Activated CD4-positive, alpha-beta T cell treated with anti-CD3 and anti-CD28 coated beads for 36 hours (primary cell): ENCODE measurements at regions not wholly inside any gene's neighbourhood (a gene's known extent, or its start where the extent isn't known, plus 50 kb on each side); places are given as distances from the start of the nearest gene placed in this dataset.

Experiments used
- ATAC-seq: fragments of 200-7000 bp; cut with Tn5 transposase; one replicate; pipeline ENCODE4 v1.10.0; 2021; ENCODE audit warnings: mild to moderate bottlenecking, moderate library complexity
- CTCF ChIA-PET: fragments of 350-600 bp; sonication (Branson Sonifier 250); formaldehyde crosslinking; loops from one replicate; lab custom pipeline; 2021; ENCODE audit warnings: antibody characterized with exemption; lab: Charles Lee
- POLR2A ChIA-PET: fragments of 350-600 bp; sonication (Branson Sonifier 250); formaldehyde crosslinking; loops from one replicate; lab custom pipeline; 2021; ENCODE audit warnings: antibody characterized with exemption, inconsistent platforms; lab: Charles Lee
- DNase-seq: peaks from one replicate; pipeline ENCODE4 v3.0.0-alpha.2; 2020
- H3K27ac Mint-ChIP-seq: one replicate; pipeline ENCODE4 v1.8.0; 2021; ENCODE audit warnings: mixed read lengths
- H3K27me3 Mint-ChIP-seq: one replicate; pipeline ENCODE4 v1.8.0; 2021; ENCODE audit warnings: mixed read lengths
- H3K36me3 Mint-ChIP-seq: one replicate; pipeline ENCODE4 v1.8.0; 2021; ENCODE audit warnings: low read depth, mixed read lengths
- H3K4me1 Mint-ChIP-seq: one replicate; pipeline ENCODE4 v1.8.0; 2021; ENCODE audit warnings: mixed read lengths
- H3K4me3 Mint-ChIP-seq: one replicate; pipeline ENCODE4 v1.8.0; 2021; ENCODE audit warnings: mild to moderate bottlenecking, moderate library complexity, mixed read lengths
- H3K9me3 Mint-ChIP-seq: one replicate; pipeline ENCODE4 v1.8.0; 2021; ENCODE audit warnings: low read depth, mixed read lengths
- intact Hi-C, 2 experiments: fragments of 100-400 bp; cut with DNase I in 1 of 2; cut with micrococcal nuclease in 1 of 2; formaldehyde crosslinking; loops; one replicate each; pipeline versions ENCODE4 v1.14.2 to v1.15.1; 2022 to 2024; cut with DNase I, micrococcal nuclease

DNA sequence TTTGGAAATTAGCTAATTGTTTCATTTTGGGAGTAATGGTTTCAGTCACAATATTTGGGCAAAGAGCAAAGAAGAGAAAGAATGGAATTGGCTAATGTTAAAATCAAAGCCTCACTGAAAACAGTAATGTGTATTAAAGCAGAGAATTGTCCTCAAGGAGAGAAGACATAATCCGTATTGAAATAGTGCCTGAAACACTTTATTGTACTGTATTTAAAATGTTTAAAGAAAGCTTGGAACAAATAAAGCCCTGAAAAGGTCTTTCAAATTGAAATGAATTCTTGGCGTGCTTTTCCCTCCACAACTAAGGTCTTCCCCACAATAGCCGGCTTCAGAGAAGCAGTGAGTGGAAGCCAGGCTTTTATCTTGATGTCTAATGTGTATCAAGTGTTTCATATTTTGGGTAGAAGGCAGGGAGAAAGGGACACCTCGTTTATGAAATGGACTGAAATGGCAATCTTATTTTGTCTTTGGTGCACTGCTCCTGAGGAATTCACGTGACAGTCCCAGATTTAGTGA, 212.9 kb upstream of the CRY1 start:
- intact Hi-C loops: no loop called here
- POLR2A ChIA-PET: no interaction called here
- Mint-ChIP-seq H3K27me3 (no peaks in the 10 kb centered on the region), H3K4me3 (no peak overlapping the region), H3K27ac (no peak overlapping the region), H3K36me3 (no peaks in the 10 kb centered on the region), H3K4me1 (peaks cover 14% of the 10 kb centered on the region), H3K9me3 (no peaks in the 10 kb centered on the region)
- ATAC-seq: no peak
- DNase-seq: no peak
- CTCF ChIA-PET: interaction anchor here (0.7 to 1.0 kb wide), 3 partner anchors 14 to 175 kb away, joined by 3 read pairs; no protein-coding TSS in a partner anchor

GRCh38 chr12:107308310-107308709, 215.0 kb upstream of the CRY1 start:
- CTCF ChIA-PET: interaction anchor here (1.1 kb wide), 1 partner anchor 176 kb away, joined by 3 read pairs; no protein-coding TSS in a partner anchor
- intact Hi-C loops: no loop called here
- POLR2A ChIA-PET: no interaction called here
- Mint-ChIP-seq H3K27ac (no peak overlapping the region), H3K4me1 (peaks cover 14% of the 10 kb centered on the region), H3K9me3 (no peaks in the 10 kb centered on the region), H3K27me3 (no peaks in the 10 kb centered on the region), H3K4me3 (no peak overlapping the region), H3K36me3 (no peaks in the 10 kb centered on the region)
- DNase-seq (no peak), ATAC-seq (no peak)

GRCh38 chr12:107309020-107309419, 215.7 kb upstream of the CRY1 start:
- peak; percentile 63 for ATAC-seq
- peaks cover 14% of the 10 kb centered on the region for H3K4me1 Mint-ChIP-seq
- ChIA-PET POLR2A (no interaction called here), CTCF (interaction anchor here (0.7 to 1.1 kb wide), 2 partner anchors 15 to 177 kb away, joined by 3 read pairs; no protein-coding TSS in a partner anchor)
- DNase-seq: no peak
- H3K4me3 Mint-ChIP-seq: no peak overlapping the region
- no peaks in the 10 kb centered on the region for H3K36me3 Mint-ChIP-seq
- no peaks in the 10 kb centered on the region for H3K27me3 Mint-ChIP-seq
- no peaks in the 10 kb centered on the region for H3K9me3 Mint-ChIP-seq
- no peak overlapping the region for H3K27ac Mint-ChIP-seq
- intact Hi-C loops: no loop called here

- POLR2A ChIA-PET: no interaction called here
- CTCF ChIA-PET: no interaction called here
- DNase-seq (no peak), ATAC-seq (no peak)
- Mint-ChIP-seq H3K9me3 (no peaks in the 10 kb centered on the region), H3K36me3 (no peaks in the 10 kb centered on the region), H3K4me3 (no peak overlapping the region), H3K27me3 (peaks cover under 1% of the 10 kb centered on the region), H3K4me1 (peaks cover 14% of the 10 kb centered on the region), H3K27ac (no peak overlapping the region)
- intact Hi-C loops: no loop called here
Observed at GRCh38 chr12:107310621-107311020, 217.3 kb upstream of the CRY1 start.

DNA sequence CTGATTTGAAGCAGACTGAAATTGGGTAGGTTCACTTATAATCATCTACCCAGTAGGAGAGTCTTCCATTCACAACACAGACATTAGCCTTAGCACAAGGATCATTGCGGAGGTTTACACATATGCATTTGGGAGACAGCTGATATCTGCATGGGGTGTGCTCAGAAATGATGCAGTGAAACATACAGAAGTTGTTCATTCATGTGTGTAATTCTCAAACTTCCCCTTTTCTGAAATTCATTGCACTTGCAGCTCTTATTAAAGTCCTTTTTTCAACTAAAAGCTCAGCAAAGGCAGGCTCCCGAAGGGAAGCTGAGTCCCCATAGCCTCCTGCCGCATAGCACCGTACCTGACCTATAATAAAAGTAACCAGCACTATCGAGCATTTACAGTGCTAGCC, 218.3 kb upstream of the CRY1 start:
- intact Hi-C loops: no loop called here
- H3K27ac Mint-ChIP-seq: no peak overlapping the region
- no peak for DNase-seq
- H3K4me3 Mint-ChIP-seq: no peak overlapping the region
- POLR2A ChIA-PET: no interaction called here
- H3K27me3 Mint-ChIP-seq: peaks cover 2% of the 10 kb centered on the region
- H3K9me3 Mint-ChIP-seq: no peaks in the 10 kb centered on the region
- H3K36me3 Mint-ChIP-seq: no peaks in the 10 kb centered on the region
- no peak for ATAC-seq
- CTCF ChIA-PET: interaction anchor here (1.1 kb wide), 1 partner anchor 8 kb away, joined by 3 read pairs; no protein-coding TSS in a partner anchor
- peaks cover 14% of the 10 kb centered on the region for H3K4me1 Mint-ChIP-seq

GRCh38 chr12:107317751-107318555, 224.6 kb upstream of the CRY1 start:
- H3K36me3 Mint-ChIP-seq: no peaks in the 10 kb centered on the region
- H3K27me3 Mint-ChIP-seq: peaks cover 2% of the 10 kb centered on the region
- DNase-seq: peak; percentile 93
- ChIA-PET CTCF (interaction anchor here (0.6 to 1.0 kb wide), 2 partner anchors 186 to 1152 kb away, joined by 3 to 5 read pairs; no protein-coding TSS in a partner anchor), POLR2A (interaction anchor here (0.8 kb wide), 1 partner anchor 51 kb away, joined by 3 read pairs; no protein-coding TSS in a partner anchor)
- H3K4me1 Mint-ChIP-seq: peaks cover 26% of the 10 kb centered on the region
- peak overlapping the region; percentile 86 for H3K4me3 Mint-ChIP-seq
- intact Hi-C loops: loop anchor here (1.0 to 5.0 kb wide), 6 partner anchors 31 to 289 kb away; no protein-coding TSS in a partner anchor
- no peak overlapping the region for H3K27ac Mint-ChIP-seq
- ATAC-seq: peak; percentile 66
- no peaks in the 10 kb centered on the region for H3K9me3 Mint-ChIP-seq

DNA sequence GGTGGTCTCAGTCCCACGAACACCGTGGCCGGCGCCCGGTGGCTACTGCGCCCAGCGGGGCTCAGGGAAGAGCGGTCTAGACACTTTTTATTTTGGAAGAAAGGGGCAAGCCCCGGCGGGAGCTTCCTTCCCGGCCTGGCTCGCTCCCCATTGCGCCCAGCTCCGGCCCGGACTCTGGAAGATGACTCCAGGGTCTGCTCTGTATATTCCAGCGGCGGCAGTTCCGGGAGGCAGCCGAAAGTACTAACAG, 225.1 kb upstream of the CRY1 start:
- ATAC-seq (no peak), DNase-seq (no peak)
- Mint-ChIP-seq H3K9me3 (no peaks in the 10 kb centered on the region), H3K27me3 (peaks cover 2% of the 10 kb centered on the region), H3K27ac (no peak overlapping the region), H3K4me3 (peak overlapping the region; percentile 86), H3K36me3 (no peaks in the 10 kb centered on the region), H3K4me1 (peaks cover 32% of the 10 kb centered on the region)
- intact Hi-C loops: loop anchor here (1.0 to 5.0 kb wide), 6 partner anchors 32 to 289 kb away; no protein-coding TSS in a partner anchor
- POLR2A ChIA-PET: no interaction called here
- CTCF ChIA-PET: interaction anchor here (1.0 kb wide), 1 partner anchor 186 kb away, joined by 5 read pairs; no protein-coding TSS in a partner anchor

- intact Hi-C loops: loop anchor here (1.0 to 5.0 kb wide), 7 partner anchors 32 to 1196 kb away; partner anchors contain the start of gene FICD (in 1 of the 2)
- H3K4me3 Mint-ChIP-seq: peak overlapping the region; percentile 86
- DNase-seq (peak; percentile 52), ATAC-seq (no peak)
- peaks cover 37% of the 10 kb centered on the region for H3K4me1 Mint-ChIP-seq
- H3K27me3 Mint-ChIP-seq: peaks cover 2% of the 10 kb centered on the region
- no peaks in the 10 kb centered on the region for H3K9me3 Mint-ChIP-seq
- POLR2A ChIA-PET: no interaction called here
- CTCF ChIA-PET: interaction anchor here (1.0 kb wide), 1 partner anchor 187 kb away, joined by 5 read pairs; no protein-coding TSS in a partner anchor
- H3K27ac Mint-ChIP-seq: peak overlapping the region; percentile 53
- no peaks in the 10 kb centered on the region for H3K36me3 Mint-ChIP-seq
Observed at GRCh38 chr12:107318806-107319532, 225.6 kb upstream of the CRY1 start.

DNA sequence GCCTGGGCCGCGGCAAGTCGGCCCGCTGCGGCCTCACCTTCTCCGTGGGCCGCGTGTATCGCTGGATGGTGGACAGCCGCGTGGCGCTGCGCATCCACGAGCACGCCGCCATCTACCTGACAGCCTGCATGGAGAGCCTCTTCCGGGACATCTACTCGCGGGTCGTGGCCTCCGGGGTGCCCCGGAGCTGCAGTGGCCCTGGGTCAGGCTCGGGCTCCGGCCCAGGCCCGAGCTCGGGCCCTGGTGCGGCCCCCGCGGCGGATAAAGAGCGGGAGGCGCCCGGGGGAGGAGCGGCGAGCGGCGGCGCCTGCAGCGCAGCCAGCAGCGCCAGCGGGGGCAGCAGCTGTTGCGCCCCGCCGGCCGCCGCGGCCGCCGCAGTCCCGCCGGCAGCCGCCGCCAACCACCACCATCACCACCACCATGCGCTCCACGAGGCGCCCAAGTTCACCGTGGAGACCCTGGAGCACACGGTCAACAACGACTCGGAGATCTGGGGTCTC, 226.2 kb upstream of the CRY1 start:
- ATAC-seq (no peak), DNase-seq (peak; percentile 38)
- ChIA-PET CTCF (interaction anchor here (0.8 to 2.4 kb wide), 4 partner anchors 10 to 50 kb away, joined by 3 to 10 read pairs (median 4); no protein-coding TSS in a partner anchor), POLR2A (interaction anchor here (1.0 kb wide), 1 partner anchor 9 kb away, joined by 4 read pairs; no protein-coding TSS in a partner anchor)
- Mint-ChIP-seq H3K27me3 (peaks cover 2% of the 10 kb centered on the region), H3K4me1 (peaks cover 39% of the 10 kb centered on the region), H3K27ac (peak overlapping the region; percentile 95), H3K4me3 (peak overlapping the region; percentile 86), H3K36me3 (no peaks in the 10 kb centered on the region), H3K9me3 (no peaks in the 10 kb centered on the region)
- intact Hi-C loops: loop anchor here (1.0 to 10.0 kb wide), 14 partner anchors 33 to 1375 kb away; partner anchors contain the start of genes CRY1 (in 2 of the 2), FICD (in 1 of the 2), ISCU (in 1 of the 2) and PRDM4 (in 1 of the 2)

DNA sequence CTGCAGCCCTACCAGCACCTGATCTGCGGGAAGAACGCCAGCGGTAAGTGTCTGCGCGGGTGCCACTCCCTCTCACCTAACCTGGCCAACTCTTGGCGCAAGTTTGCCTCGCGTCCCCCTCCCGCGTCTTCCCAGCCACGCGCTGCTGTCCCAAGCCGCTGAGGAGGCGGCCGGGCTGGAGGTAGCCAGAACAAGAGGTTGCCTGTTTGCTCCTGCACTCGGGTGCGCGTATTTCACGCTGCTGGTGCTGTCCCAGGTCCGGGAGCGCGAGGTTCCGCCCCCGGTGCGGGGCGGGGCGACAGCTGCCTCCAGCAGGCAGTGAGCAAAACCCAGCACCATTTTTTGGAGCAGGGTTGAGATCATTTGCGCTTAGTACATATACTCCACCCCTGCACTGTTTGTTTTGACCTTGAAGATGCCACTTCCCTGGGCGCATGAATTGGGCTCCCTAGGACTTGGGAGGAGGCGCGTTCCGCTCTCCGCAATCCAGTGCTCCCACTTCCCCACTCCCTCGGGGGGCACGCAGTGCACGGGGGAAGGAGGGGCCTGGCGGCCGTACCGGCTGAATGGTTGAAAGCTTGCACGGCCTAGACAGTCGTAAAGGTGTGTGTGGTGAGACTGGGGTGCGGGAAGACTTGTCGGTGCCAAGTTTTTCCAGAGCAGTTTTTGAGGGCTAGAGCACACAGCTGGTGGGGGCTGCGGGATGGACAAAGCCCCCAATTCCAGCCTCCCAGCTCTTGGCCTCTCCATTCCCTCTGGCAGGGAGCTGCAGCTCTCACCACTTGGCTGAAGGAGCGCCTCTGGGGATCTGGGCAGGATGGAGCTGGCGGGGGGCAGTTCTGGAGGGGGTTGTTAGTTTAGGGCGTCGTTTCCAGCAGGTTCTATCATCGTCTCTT, 226.9 kb upstream of the CRY1 start:
- ChIA-PET POLR2A (interaction anchor here (0.6 to 1.1 kb wide), 4 partner anchors 9 to 226 kb away, joined by 3 to 4 read pairs (median 4); no protein-coding TSS in a partner anchor), CTCF (interaction anchor here (0.7 to 2.4 kb wide), 12 partner anchors 9 to 189 kb away, joined by 3 to 10 read pairs (median 5); no protein-coding TSS in a partner anchor)
- H3K4me3 Mint-ChIP-seq: peak overlapping the region; percentile 86
- ATAC-seq (peak; percentile 65), DNase-seq (peak; percentile 94)
- H3K27me3 Mint-ChIP-seq: peaks cover 2% of the 10 kb centered on the region
- no peaks in the 10 kb centered on the region for H3K36me3 Mint-ChIP-seq
- H3K27ac Mint-ChIP-seq: peak overlapping the region; percentile 95
- peaks cover 45% of the 10 kb centered on the region for H3K4me1 Mint-ChIP-seq
- intact Hi-C loops: loop anchor here (1.0 to 10.0 kb wide), 10 partner anchors 32 to 1375 kb away; partner anchors contain the start of genes CRY1 (in 2 of the 2), ISCU (in 1 of the 2), PRDM4 (in 1 of the 2) and PWP1 (in 1 of the 2)
- no peaks in the 10 kb centered on the region for H3K9me3 Mint-ChIP-seq
